ENCODE measurements at regions not wholly inside any gene's neighbourhood (a gene's known extent, or its start where the extent isn't known, plus 50 kb on each side); places are given as distances from the start of the nearest gene placed in this dataset.

- TF ChIP-seq POLR2A (IDR thresholded peaks at IDR 0.05; ENCODE audit: low read length) (no peak), CTCF (IDR thresholded peaks at IDR 0.05) (no peak), EP300 (IDR thresholded peaks at IDR 0.05) (no peak), CBX8 (IDR thresholded peaks at IDR 0.05) (no peak), MYC (IDR thresholded peaks at IDR 0.05; ENCODE audit: borderline replicate concordance, low read length) (no peak), NR3C1 (IDR thresholded peaks at IDR 0.05) (no peak), JUN (IDR thresholded peaks at IDR 0.05) (no peak), SREBF2 (IDR thresholded peaks at IDR 0.05) (no peak), CHD2 (IDR thresholded peaks at IDR 0.05; ENCODE audit: low read length, partially characterized antibody) (no peak), GATA3 (IDR thresholded peaks at IDR 0.05; ENCODE audit: borderline replicate concordance) (no peak), MAFK (IDR thresholded peaks at IDR 0.05; ENCODE audit: partially characterized antibody) (peak; percentile 73), TP53 (CRISPR knock-in tag; IDR thresholded peaks at IDR 0.05) (no peak)
- TF ChIP-seq, protein P1, sequence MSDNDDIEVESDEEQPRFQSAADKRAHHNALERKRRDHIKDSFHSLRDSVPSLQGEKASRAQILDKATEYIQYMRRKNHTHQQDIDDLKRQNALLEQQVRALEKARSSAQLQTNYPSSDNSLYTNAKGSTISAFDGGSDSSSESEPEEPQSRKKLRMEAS (IDR thresholded peaks at IDR 0.05), result no peak
These were observed 215.7 kb upstream of the IGF1 start for GRCh38 chr12:102696045-102696444.
